ENCODE measurements at regions not wholly inside any gene's neighbourhood (a gene's known extent, or its start where the extent isn't known, plus 50 kb on each side); places are given as distances from the start of the nearest gene placed in this dataset.

DNA sequence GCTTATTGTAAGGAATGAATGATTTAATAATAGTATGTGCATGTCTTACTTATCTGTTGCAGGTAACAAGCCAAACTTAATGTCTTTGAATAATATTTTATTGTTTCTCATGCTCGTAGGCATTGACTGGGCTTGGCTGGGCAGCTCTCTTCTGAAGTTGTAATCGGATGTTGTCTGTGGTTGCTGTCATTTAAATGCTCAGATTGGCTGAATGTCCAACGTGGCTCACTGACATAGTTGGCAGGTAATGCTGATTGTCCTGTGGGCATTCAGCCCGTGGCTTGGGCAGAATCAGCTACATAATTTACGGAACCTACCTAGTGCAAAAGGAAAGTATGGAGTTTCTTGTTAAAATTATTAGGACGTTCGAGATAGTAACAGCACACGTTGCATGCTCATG, 297.4 kb upstream of the GBE1 start:
- no peak for DNase-seq

DNA sequence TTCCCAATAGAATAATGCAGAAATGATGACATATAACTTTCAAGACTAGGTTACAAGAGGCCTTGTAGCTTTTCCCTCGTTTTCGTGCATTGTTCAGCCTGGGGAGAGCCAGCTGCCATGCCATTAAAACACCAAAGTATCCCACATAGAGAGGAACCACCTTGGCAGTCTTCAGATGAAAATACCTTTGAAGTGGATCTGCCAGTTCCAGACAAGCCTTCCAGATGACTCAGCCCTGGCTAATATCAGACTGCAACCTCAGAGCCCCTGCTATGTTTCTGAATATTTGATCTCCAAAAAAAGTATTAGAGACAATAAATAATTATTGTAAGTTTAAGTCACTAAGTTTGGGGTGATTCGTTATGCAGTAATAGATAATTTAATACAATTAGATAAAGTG, 294.3 kb upstream of the GBE1 start:
- no peak for DNase-seq

DNA sequence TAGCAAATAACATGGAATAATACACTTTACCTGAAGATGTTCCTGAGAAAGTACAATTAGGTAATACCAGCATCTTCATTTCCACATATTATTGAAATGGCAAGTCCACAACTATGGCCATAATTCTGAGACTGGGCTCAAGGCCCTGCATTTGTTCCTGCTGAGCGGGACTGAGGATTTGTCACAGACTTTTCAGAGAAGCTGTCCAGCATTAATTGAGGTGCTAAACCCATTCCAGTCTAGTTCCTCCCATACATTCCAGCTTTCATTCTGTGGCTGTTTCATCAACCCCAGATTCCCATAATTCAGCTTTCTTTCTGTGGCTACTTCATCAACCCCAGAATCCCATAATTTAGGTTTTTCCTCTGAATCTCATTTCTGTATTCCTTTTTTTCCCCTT, 293.4 kb upstream of the GBE1 start:
- DNase-seq, result no peak

DNA sequence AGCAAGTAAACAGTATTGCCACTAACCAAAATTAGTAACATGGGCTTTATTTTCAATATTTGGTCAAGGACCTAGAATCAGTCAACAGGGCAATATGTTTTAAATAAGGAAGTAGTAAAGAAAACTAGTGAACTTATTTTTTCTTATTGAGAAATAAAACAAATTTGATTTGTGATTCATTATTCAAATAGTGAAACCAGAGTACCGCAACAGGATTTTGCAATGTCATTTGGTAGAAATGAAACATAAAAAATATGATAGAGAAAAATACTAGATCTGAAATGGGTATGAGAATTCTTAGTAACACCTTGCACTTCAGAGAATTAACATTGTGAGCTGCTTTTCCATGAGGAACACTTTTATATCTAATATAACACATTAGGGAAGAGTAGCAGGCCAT, 291.8 kb upstream of the GBE1 start:
- DNase-seq, result no peak

DNA sequence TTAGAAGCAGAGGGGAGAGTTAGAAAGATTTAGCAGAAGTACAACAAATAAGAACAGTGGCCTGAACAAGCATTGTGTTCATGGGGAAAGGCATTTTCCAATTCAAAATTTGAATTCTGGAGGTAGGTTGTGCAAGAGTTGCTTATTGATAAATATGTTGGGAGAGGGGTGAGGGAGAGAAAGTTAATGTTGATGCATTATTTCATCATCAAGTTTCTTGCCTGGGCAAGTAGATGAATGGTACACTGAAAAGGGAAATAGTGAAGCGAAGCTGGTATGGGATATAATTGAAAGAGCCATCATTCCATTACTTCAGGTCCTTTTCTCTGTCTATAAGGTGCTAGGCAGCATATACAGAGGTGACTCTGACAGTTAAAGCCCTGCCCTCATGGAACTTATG, 288.9 kb upstream of the GBE1 start:
- no peak for DNase-seq

DNA sequence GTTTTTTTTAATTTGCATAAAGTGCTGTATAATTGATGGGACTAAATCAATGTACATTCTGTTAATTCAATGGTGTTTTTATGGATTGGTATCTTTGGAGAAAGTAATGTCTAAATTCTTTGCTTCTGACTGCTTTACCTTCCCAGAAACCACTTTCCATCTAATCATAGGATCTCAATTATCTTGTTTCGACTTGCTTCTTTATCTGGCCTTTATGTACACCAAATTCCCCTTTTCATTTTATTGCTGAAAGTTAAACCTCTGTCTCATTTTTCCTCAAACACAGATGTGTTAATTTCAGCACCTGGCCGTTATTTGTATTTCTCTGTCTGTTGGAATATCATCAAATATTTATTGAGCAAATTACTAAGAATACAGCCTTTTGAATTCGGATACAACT, 287.3 kb upstream of the GBE1 start:
- DNase-seq, result no peak

DNA sequence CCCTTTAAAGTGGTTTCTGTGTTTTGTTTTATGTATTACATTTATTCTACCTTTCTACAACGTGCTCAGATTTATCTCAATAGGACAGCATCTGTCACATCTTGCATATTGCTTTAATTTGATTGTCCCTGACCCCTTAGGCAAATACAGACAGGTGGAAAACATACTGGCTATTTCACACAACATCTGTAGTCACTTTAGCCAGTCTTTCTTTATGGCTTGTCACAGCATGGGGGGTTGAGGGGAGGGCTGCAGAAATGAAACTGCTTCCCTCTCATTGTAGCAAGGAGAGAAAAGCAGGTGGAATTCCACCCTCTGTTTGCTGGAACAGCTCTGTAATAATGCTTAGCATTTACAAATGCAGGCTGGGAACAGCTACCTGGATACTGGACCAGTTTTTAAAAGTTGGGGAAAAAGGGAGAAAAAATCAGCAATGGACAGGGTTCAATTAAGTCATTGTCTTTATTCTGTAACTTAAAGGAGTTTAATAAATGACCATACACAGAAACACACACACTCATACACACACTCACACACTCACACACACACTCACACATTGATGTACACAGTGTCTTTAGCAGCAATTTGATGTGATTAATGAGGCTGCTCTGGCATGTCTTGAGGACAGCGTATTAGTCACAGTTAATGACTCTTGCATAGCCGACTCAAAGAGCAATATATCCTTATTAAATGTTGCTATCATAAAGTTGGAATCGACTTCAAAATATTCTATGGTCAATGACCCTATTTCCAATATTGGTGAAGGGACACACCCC, 283.7 kb upstream of the GBE1 start:
- DNase-seq, result no peak

DNA sequence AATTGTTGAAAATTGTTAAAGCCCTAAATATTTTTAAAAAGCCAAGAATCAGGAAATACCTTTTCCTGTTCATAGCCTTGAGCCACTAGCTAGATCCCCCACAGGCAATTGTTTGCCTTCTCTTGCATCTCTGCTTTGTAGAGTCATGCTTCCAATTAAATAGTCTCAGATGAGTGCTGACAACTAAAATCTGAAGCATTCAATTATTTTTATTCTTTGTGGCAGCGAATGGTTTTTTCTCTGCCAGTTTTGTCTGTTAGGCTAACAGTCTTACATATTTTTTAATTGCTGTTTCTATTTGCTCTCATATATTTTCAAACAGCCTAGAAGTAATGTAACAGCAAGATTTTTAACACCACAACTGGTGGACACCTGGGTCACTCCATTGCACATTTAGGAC, 277.1 kb upstream of the GBE1 start:
- DNase-seq, result no peak

DNA sequence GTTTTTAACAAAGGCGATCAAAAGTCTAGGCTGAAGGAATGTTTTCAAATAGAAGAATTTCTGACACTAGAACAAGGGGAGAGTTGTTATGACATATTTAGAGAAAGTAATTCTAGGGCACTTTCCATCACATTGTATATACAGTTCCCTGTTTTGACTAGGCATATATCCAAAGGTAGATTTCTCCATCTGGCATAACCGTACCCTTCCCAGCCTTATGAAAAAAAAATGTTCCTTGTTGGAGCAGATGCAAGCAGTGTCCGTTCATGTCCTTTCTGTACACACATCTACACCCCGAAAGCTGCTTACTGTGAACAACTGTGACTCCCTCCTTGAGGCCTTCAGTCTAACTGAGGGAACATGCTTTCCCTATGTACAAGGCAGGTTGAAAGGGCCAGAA, 271.7 kb upstream of the GBE1 start:
- no peak for DNase-seq

DNA sequence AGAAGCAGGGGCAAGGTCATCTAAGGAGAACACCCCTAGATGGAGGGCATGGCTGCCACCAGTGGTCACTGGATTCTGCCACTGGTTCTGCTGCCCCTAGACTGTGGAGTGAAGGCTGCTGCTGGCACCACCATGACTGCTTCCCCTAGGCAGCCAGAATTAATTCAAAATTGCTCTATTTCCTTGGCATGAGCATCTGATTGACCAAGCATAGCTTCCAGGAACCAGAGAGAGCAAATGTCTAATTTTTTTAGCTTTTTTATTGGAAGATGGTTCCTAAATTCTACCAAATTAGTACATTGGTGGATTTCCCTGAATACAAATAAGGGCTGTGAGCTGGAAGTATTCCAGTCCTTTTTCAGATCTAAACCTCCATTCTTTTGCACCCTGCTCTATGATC, 270.2 kb upstream of the GBE1 start:
- no peak for DNase-seq

DNA sequence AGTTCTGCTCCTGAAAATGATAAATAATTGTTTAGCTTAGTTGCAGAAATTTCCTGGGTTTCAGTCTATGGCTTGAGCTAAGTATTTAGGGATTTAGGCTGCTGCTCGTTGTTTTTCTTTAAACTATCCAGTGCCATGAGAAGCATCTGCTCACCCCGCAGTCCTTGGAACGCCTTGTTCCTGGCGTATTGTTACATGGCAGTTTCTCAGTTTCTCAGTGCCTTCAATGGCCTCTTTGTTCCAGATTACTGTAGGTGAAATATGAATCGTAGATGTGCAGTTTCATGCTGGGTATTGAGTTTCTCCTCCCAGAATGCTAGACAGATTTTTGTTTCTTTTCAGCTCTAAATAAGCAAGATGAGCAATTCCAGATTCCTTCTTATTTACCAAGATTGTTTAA, 269.5 kb upstream of the GBE1 start:
- DNase-seq, result no peak

DNA sequence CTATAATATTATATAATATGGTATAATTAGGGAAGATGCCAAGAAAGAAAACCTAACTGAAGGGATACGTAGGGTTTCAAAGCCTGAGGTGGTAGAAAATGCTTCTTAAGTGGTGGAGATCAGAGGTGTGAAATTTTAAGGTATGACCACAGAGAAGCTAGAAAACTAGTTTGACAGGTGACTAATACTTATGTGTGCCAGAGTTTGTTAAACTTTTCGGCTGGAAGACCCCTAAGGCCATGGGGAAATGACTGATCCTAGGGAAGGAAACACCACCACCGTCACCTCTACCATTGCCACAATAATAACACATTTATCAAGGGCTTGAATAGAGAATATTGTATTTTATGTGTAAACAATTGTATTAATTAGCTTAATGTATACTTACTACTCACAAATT, 261.4 kb upstream of the GBE1 start:
- no peak for DNase-seq

DNA sequence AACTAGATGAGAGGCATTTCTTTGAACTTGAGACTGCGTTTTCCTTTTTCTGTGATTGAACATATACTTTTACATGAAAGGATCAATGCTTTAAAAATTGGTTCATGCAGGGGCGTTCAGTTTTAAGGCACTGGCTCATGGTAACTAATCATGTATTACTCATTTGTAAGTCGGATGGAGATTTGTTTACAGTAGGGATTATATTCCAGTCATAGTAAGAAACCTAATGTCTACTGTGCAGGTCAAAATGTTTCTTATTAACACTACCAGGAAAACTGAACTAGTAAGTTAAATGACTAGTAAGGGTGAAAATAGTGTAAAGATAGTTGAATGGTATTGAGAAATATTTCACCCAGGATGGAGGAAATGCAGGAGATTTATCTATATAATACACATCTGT, 258.8 kb upstream of the GBE1 start:
- DNase-seq, result no peak

DNA sequence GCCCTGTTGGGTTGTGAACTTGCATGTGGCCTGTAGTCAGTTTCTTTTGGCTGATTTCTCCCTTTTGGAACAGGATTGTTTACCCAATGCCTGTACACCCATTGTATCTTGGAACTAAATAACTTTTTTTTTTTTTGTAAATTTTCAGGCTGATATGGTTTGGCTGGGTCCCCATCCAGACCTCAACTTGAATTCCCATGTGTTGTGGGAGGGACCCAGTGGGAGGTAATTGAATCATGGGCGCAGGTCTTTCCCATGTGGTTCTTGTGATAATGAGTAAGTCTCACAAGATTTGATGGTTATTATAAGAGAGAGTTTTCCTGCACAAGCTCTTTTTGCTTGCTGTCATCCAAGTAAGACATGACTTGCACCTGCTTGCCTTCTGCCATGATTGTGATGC, 253.8 kb upstream of the GBE1 start:
- no peak for DNase-seq

DNA sequence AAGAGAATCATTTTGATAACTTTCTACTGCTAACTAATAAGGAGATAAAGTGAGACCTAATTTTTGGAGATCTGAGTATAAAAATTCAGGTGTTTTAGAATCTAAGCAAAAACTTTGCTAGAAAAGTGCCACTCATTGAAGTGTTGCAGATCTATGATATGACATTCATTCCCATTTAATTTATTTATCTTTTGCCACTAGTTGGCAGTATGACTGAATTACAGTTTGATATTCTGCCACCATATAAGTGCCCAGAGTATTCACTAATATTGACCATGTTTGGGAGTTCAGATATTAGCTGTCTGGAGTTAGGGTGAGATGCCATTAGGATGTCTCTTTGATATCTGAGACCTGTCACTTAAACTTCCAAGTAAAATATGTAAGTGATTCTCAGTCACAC, 251.3 kb upstream of the GBE1 start:
- no peak for DNase-seq

DNA sequence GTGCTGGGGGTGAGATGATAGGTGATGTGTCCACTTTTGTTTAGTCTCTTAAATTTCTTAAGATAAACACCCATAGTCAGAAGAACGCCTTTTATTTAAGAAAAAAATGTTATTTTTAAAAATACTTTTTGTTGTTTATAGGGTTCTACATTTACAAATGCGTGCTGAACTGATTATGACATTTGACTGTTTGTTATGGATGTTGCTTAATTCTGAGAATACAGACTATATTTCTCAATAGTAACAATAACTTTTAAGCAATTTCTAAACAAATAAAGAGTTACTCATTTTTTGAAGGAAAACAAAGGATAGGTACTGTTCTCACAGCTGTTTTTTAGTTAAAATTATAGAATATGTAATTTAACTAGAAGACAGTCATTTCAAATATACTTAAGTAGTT, 249.9 kb upstream of the GBE1 start:
- no peak for DNase-seq

DNA sequence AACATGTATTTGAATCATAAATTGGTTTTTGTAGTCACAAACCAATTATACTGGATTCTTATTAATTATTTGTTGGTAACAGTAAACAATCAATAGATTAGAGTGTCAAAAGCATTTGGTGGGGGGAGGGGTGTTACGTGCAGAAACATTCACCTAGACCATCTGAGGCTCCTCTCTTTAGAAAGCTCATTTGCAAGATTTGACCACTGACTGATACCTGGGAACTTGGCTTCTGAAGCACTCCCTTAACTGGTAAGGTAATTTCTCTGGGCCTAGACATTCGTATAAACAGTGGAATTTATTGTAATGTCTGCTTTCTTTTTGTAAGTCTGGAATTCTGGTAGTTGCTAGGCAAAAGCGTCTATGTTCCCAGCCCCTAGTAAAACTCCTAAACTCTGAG, 243.8 kb upstream of the GBE1 start:
- DNase-seq, result no peak

DNA sequence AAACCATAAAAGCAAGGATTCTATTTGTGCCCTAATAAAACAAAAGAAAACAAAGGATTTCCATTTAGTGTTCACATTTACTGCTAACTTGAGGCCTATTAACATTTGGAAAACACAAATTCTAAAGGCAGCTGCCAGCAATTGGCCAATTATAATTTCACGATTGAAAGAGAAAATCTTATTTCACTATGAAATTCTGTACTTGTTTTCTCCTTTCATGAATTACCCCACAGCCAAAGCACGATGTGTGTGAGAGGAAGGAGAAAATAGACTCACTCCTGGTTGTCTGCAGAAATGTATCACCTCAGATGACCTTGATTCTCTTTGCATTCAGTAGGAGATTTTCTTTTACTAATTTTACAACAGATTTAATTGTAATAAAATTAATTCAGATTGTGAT, 242.8 kb upstream of the GBE1 start:
- no peak for DNase-seq

DNA sequence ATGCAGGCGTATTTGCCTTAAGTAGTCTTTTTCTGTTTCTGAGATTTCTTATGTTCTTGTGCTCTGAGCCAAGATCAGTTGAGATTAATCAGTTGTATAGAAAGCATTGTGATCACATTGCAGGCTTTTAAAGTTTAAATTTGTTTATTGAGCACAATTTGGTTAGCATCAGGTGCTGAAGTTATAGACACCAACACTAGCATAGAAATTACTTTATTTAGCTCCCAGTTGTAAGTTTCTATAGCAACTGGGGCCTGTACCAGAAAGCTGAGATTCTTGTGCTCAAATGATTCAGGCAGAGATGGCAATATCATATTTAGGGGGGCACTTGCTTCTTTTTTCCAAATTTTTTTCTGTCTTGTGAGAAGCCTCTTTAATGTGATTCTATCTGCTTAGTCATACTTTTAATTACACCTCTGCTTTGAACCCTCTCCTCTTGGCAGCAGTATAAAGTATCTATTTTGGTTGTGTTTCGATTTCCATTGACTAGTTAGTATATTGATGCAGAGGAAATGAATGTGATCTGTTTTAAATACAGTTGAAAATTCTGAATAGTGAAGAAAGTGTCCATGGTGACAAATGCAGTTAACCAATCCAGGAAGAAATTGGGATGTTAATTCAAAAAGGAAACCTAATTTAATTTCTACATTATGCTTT, 241.7 kb upstream of the GBE1 start:
- DNase-seq, result no peak

DNA sequence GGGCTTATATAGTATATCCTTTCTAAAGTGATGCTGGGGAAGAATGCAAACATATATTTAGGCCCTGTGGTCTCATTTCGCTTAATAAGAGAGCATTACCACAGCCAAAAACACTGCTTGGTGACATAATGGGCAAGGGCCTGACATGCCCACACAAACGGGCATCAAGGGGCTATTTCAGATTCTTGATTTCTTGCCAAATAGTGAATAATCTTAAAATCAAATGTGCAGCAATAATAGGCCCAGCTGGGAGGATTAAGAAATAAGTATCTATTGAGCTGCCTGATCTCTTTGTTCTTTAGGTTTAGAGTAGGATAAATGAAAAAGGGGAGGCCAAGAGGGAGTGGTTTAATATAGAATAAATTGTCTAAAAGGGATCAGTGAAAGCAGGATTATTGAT, 241.0 kb upstream of the GBE1 start:
- no peak for DNase-seq

DNA sequence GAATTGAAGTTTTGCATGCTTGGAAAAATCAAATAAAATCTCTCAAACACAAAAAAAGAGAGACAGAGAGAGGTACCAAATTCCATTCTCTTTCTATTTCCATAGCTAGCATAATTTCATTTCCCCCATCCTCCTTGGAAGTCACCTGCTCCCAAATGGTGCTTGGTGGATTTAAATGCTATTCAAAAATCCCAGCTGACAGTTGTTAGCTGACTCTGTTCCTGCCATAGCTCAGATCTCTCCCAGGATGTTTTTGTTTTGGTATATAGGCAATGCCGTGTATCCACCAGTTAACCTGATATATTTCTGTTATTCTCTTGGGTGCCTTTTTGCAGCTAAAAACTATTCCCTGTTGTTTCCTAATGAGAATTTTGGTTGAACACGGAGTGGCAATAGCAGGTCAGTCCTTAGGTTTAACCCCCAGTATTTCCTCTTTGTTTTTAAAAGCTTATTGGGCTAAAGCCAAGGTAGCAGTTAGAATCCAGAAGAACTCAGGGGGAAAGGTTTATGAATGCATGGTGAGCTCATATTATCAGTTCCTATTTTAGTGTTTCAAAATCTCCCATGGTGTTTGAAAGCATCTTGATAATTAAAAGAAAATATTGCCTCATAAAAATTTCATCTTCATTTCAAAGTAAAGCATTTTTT, 240.0 kb upstream of the GBE1 start:
- no peak for DNase-seq

DNA sequence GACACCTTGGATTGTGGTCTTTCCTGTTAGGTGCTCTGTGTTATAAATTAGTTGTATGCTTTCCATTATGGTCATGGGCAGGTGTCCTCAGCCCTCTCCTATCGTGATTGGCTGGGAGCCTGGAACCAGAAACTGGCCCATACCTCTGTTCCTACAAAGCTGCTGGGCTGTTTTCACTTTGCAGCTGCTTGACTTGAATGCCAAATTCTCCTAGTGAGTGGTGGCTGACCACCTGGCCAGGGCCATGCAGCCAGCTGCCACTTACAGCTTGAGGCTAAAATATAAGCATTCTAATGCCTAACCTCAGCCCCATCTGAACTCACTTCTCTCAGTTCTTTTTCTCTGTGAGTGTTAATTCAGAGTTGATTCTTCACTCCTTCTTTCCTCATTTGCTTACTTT, 239.3 kb upstream of the GBE1 start:
- DNase-seq, result no peak

DNA sequence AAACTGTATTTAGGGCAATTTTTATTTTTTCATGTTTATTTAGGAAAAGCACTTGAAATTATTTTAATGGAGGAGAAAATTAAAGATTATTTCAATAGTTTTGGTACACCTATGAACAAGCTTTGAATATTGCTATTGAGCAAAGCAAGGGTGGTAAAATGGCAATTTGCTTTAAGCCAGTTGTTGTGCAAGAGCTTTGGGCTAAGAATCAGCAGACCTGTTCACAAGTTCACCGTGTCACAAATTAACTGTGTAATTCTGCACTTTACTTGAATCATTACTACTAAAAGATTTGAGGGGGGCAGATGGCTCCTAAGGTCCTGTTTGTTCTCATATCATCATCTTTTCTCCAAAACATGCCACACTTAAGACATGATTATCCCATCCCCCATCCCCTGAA, 238.9 kb upstream of the GBE1 start:
- DNase-seq, result no peak

DNA sequence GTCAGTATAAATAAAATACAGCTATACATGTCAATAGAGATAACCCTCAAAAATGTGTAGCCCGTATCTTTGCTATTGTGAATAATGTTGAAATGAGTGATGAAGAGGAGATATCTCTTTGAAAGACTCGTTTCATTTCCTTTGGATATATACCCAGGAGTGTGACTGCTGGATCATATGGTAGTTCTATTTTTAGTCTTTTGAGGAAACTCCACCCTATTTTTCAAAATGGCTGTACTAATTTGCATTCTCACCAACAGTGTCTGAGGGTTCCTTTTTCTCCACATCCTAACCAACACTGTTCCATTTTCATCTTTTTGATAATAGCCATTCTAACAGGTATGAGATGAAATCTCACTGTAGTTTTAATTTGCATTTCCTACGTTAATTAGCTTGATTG, 237.5 kb upstream of the GBE1 start:
- DNase-seq, result no peak

Data from CD4-positive, alpha-beta T cell treated with Interleukin-4 for 4 hours (primary cell).